Subcutaneous abdominal adipose tissue (tissue), 5 donors: ENCODE measurements at regions not wholly inside any gene's neighbourhood (a gene's known extent, or its start where the extent isn't known, plus 50 kb on each side); places are given as distances from the start of the nearest gene placed in this dataset.
"Not testable (repeated sequence)": the region's sequence is repeated elsewhere in the genome, so short reads cannot be mapped to it uniquely, and the experiment has no call there.

Experiments
- H3K27ac ChIP-seq: one replicate; pipeline ENCODE4 v1.7.0; 2013; ENCODE audit warnings: low read depth, mild to moderate bottlenecking, inconsistent platforms, low read length, moderate library complexity
- H3K27me3 ChIP-seq, 5 donors: one replicate each; pipeline ENCODE4 v1.7.0; 2013; ENCODE audit warnings: low read length in 5 of 5, inconsistent platforms in 1 of 5; ENCODE audit not compliant: control insufficient read depth in 5 of 5, insufficient read depth in 4 of 5
- H3K36me3 ChIP-seq, 5 donors: one replicate each; pipeline ENCODE4 v1.7.0; 2013; ENCODE audit warnings: low read length in 5 of 5; ENCODE audit not compliant: control insufficient read depth in 5 of 5, insufficient read depth in 5 of 5
- H3K4me1 ChIP-seq, 5 donors: one replicate each; pipeline ENCODE4 v1.7.0; 2013; ENCODE audit warnings: low read length in 5 of 5, mild to moderate bottlenecking in 3 of 5, moderate library complexity in 1 of 5; ENCODE audit not compliant: control insufficient read depth in 5 of 5, insufficient read depth in 5 of 5
- H3K4me3 ChIP-seq, 5 donors: one replicate each; pipeline ENCODE4 v1.7.0; 2013; ENCODE audit warnings: low read length in 5 of 5, low read depth in 1 of 5
- H3K9ac ChIP-seq, 5 donors: one replicate each; pipeline ENCODE4 v1.7.0; 2013; ENCODE audit warnings: low read length in 5 of 5, mild to moderate bottlenecking in 4 of 5, moderate library complexity in 3 of 5
- H3K9me3 ChIP-seq, 5 donors: one replicate each; pipeline ENCODE4 v1.7.0; 2013; ENCODE audit warnings: low read length in 5 of 5; ENCODE audit not compliant: control insufficient read depth in 5 of 5
- donor health status: healthy.
- donor health status: healthy.
- donor health status: healthy.
- donor health status: healthy.
- donor health status: healthy.

GRCh38 chr19:21668072-21668773 is 99.2 kb downstream of the ZNF100 start:
- H3K9ac ChIP-seq, H3K4me3 ChIP-seq, H3K27me3 ChIP-seq, H3K27ac ChIP-seq, H3K36me3 ChIP-seq, H3K9me3 ChIP-seq, H3K4me1 ChIP-seq: not testable (repeated sequence)

DNA sequence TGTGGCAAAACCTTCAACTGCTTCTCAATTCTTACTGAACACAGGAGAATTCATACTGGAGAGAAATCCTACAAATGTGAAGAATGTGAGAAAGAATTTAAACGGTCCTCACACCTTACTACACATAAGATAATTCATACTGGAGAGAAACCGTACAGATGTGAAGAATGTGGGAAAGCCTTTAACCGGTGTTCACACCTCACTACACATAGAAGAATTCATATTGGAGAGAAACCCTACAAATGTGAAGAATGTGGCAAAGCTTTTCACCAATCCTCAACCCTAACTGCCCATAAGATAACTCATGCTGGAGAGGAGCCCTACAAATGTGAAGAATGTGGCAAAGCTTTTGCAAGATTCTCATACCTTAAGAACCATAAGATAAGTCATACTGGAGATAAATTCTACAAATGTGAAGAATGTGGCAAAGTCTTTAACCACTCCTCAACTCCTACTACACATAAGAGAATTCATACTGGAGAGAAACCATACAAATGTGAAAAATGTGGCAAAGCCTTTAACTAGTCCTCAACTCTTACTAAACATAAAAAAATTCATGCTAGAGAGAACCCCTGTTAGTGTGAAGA is 111.7 kb downstream of the ZNF100 start:
- Histone ChIP-seq H3K4me3 (no peak overlapping the region), H3K4me1 (no peaks in the 10 kb centered on the region), H3K9me3 (peaks cover 0 to 6% (median 4%) of the 10 kb centered on the region in 5 donors), H3K36me3 (peaks cover 0 to 5% (median 0%) of the 10 kb centered on the region in 5 donors), H3K27ac (no peak overlapping the region), H3K9ac (no peak overlapping the region), H3K27me3 (no peaks in the 10 kb centered on the region)

GRCh38 chr19:21651478-21651877 is 115.9 kb downstream of the ZNF100 start:
- not testable (repeated sequence) for H3K4me3 ChIP-seq, H3K4me1 ChIP-seq, H3K27ac ChIP-seq, H3K9ac ChIP-seq, H3K9me3 ChIP-seq, H3K27me3 ChIP-seq, H3K36me3 ChIP-seq

DNA sequence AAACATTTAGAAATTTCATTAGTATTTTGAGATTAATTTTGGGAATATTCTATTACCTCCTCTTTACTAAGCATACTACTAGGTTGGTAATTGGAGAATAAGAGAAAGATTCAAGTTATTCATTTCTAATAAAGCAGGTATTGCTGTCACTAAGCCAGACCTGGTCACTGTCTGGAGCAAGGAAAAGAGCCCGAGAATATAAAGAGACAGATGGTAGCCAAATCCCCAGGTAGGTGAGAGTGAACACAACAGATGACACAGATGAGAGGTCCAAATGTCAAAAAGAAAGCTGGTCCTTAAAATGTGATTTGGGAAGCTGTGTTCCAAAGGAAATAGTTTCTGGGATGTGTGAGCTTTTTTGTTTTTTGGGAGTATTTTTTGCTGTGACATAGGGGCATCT is 128.6 kb downstream of the ZNF100 start:
- Histone ChIP-seq H3K4me3 (no peak overlapping the region), H3K4me1 (no peaks in the 10 kb centered on the region), H3K27ac (no peak overlapping the region), H3K9ac (no peak overlapping the region), H3K9me3 (peaks cover 0 to 6% (median 0%) of the 10 kb centered on the region in 5 donors), H3K36me3 (no peaks in the 10 kb centered on the region), H3K27me3 (no peaks in the 10 kb centered on the region)

- Histone ChIP-seq H3K9me3 (no peaks in the 10 kb centered on the region), H3K27me3 (no peaks in the 10 kb centered on the region), H3K36me3 (no peaks in the 10 kb centered on the region), H3K4me1 (no peaks in the 10 kb centered on the region), H3K4me3 (no peak overlapping the region), H3K9ac (no peak overlapping the region), H3K27ac (no peak overlapping the region)
Measured at GRCh38 chr19:21626924-21627697, 121.7 kb downstream of the ZNF429 start.

GRCh38 chr19:21626091-21626490 is 120.7 kb downstream of the ZNF429 start:
- no peak overlapping the region for H3K27ac ChIP-seq
- no peak overlapping the region for H3K9ac ChIP-seq
- no peaks in the 10 kb centered on the region for H3K36me3 ChIP-seq
- no peaks in the 10 kb centered on the region for H3K9me3 ChIP-seq
- H3K4me3 ChIP-seq: no peak overlapping the region
- no peaks in the 10 kb centered on the region for H3K4me1 ChIP-seq
- H3K27me3 ChIP-seq: no peaks in the 10 kb centered on the region

DNA sequence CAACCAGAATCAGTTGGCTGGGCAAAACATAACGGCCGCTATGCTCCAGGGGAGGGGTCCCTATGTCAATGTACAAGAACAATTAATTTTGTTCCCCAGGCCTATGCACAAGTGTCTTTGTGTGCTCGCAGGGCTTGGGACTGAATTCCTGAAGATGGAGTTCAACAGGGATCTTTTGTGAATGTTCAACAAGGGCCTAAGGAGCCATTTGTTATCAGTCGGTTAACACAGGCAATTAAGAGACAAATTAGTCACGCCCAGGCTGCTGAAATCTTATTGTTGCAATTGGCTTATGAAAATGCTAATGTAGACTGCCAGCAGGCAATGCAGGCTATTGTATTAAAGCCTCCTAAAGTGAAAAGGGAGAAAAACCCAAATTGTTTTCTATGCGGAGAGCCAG is 117.5 kb downstream of the ZNF429 start:
- Histone ChIP-seq H3K27ac (no peak overlapping the region), H3K4me3 (no peak overlapping the region), H3K9ac (no peak overlapping the region), H3K4me1 (peaks cover 0 to 7% (median 5%) of the 10 kb centered on the region in 5 donors), H3K27me3 (no peaks in the 10 kb centered on the region), H3K36me3 (no peaks in the 10 kb centered on the region), H3K9me3 (no peaks in the 10 kb centered on the region)

GRCh38 chr19:21621671-21622070 is 116.3 kb downstream of the ZNF429 start:
- H3K4me3 ChIP-seq: no peak overlapping the region
- H3K9me3 ChIP-seq: no peaks in the 10 kb centered on the region
- H3K27me3 ChIP-seq: no peaks in the 10 kb centered on the region
- peaks cover 0 to 9% (median 5%) of the 10 kb centered on the region in 5 donors for H3K4me1 ChIP-seq
- no peak overlapping the region for H3K9ac ChIP-seq
- H3K36me3 ChIP-seq: no peaks in the 10 kb centered on the region
- no peak overlapping the region for H3K27ac ChIP-seq

- no peak overlapping the region for H3K27ac ChIP-seq
- no peaks in the 10 kb centered on the region for H3K36me3 ChIP-seq
Measured at GRCh38 chr19:21617740-21618339, 112.4 kb downstream of the ZNF429 start.

GRCh38 chr19:21614776-21615175 is 109.4 kb downstream of the ZNF429 start:
- H3K27me3 ChIP-seq, H3K36me3 ChIP-seq, H3K4me3 ChIP-seq, H3K9ac ChIP-seq, H3K27ac ChIP-seq, H3K9me3 ChIP-seq: not testable (repeated sequence)
- peaks cover 0 to 27% (median 9%) of the 10 kb centered on the region in 5 donors for H3K4me1 ChIP-seq

More at GRCh38 chr19:21617740-21618339, 112.4 kb downstream of the ZNF429 start:
- Histone ChIP-seq H3K9ac (no peak overlapping the region), H3K4me3 (no peak overlapping the region), H3K4me1 (peaks cover 0 to 9% (median 5%) of the 10 kb centered on the region in 5 donors), H3K9me3 (no peaks in the 10 kb centered on the region), H3K27me3 (no peaks in the 10 kb centered on the region)
